Keratinocyte (primary cell): ENCODE measurements at regions not wholly inside any gene's neighbourhood (a gene's known extent, or its start where the extent isn't known, plus 50 kb on each side); places are given as distances from the start of the nearest gene placed in this dataset.

Experiments used
- EZH2 ChIP-seq: IDR thresholded peaks from one replicate; pipeline ENCODE4 v1.6.1; 2012; ENCODE audit warnings: inconsistent platforms, mild to moderate bottlenecking, low read length, moderate library complexity
- TF ChIP-seq, protein P1 (sequence below), 3 experiments: IDR thresholded peaks in 1 of 3; conservative IDR thresholded peaks in 1 of 3; optimal IDR thresholded peaks in 1 of 3; 2 replicates in 2 of 3; 3 replicates in 1 of 3; pipeline versions ENCODE3 to v1.5.1; 2011; ENCODE audit warnings: low read length in 3 of 3, mild to moderate bottlenecking in 3 of 3, moderate library complexity in 2 of 3, control low read depth in 1 of 3, inconsistent platforms in 1 of 3; ENCODE audit not compliant: insufficient read depth in 2 of 3; ENCODE audit errors: extremely low read depth in 1 of 3

DNA sequence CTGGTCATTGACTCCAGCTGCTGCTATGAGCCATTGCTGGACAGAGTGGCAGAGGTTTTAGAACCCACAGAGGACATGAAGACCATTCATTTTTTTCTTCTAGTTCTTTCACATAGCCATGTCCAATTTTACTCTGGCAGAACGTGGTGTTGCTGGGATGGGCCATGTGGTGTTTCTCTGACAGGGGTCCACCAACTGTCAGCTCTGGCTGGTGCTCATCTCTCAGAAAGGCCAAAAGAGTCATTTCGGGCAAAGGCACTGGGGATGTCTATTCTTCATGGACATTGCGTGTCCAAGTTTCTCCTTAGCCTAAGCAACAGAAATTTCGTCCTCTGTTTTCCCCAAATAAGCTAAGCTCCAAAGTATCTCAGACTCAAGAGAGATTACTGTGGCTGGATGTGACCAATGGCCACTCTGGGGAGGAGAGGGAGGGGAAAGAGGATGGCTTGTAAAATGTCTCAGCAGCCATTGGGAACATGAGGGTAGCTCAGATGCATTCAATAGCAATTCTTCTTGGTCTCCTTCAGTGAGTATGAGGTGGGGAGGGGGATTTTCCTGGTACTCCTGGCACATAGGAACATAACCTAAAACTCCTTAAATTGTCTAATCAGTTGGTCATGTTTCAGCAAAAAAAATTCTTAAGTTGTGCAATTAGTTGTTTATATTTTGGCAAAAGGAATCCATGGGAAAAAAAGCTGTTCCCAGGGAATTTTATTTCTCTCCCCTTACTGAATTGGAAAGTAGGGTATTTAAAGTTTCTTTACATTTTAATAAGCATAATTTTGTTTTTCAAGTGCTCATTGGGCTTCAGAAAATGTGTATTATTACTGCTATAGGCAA is 131.6 kb upstream of the MITF start:
- TF ChIP-seq, protein P1, sequence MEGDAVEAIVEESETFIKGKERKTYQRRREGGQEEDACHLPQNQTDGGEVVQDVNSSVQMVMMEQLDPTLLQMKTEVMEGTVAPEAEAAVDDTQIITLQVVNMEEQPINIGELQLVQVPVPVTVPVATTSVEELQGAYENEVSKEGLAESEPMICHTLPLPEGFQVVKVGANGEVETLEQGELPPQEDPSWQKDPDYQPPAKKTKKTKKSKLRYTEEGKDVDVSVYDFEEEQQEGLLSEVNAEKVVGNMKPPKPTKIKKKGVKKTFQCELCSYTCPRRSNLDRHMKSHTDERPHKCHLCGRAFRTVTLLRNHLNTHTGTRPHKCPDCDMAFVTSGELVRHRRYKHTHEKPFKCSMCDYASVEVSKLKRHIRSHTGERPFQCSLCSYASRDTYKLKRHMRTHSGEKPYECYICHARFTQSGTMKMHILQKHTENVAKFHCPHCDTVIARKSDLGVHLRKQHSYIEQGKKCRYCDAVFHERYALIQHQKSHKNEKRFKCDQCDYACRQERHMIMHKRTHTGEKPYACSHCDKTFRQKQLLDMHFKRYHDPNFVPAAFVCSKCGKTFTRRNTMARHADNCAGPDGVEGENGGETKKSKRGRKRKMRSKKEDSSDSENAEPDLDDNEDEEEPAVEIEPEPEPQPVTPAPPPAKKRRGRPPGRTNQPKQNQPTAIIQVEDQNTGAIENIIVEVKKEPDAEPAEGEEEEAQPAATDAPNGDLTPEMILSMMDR (optimal IDR thresholded peaks at IDR 0.05 in 1 of 3, IDR thresholded peaks at IDR 0.05 in 1 of 3, conservative IDR thresholded peaks at IDR 0.05 in 1 of 3; ENCODE audit: extremely low read depth in 1 of 3, insufficient read depth in 2 of 3, low read length in 3 of 3) = no peak
- TF ChIP-seq EZH2 = no peak
